ENCODE measurements at regions not wholly inside any gene's neighbourhood (a gene's known extent, or its start where the extent isn't known, plus 50 kb on each side); places are given as distances from the start of the nearest gene placed in this dataset.
"Not testable (repeated sequence)": the region's sequence is repeated elsewhere in the genome, so short reads cannot be mapped to it uniquely, and the experiment has no call there.

DNA sequence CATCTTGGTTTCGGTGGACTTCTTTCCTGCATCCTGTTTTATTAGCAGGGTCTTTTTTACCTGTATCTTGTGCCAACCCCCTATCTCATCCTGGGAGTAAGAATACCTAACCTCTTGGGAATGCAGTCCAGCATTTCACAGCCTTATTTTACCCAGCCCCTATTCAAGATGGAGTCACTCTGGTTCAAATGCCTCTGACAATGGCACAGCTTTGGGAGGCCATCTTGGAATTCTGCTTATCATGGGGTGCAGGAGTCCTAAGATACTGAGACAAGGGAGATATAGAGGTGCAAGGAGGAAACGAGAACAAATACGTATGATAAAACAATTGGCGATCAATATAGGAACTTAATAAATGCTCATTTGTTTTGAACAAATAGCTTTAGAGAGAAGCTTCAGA is 1682.2 kb upstream of the AGA start:
- DNase-seq (ENCODE audit: low spot score) = no peak

DNA sequence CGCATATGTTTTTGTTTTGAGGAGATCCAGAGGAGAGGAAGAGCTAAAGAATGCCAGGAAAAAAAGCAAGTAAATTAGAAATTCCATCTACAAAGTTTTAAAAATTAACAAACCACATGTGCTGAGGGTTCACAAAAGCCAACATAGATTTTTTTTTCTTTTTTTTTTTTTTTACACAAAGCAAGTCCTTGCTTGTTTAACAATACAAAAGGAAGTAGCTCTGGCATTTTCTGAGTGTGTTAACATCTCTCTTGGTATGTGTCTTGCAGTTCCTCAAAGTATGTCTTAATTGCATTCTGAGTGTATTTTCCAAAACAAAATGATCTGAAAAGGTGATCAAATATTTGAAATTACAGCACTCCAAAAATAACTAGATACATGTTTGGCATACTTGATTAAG is 1682.7 kb upstream of the AGA start:
- DNase-seq (ENCODE audit: low spot score) = no peak

DNA sequence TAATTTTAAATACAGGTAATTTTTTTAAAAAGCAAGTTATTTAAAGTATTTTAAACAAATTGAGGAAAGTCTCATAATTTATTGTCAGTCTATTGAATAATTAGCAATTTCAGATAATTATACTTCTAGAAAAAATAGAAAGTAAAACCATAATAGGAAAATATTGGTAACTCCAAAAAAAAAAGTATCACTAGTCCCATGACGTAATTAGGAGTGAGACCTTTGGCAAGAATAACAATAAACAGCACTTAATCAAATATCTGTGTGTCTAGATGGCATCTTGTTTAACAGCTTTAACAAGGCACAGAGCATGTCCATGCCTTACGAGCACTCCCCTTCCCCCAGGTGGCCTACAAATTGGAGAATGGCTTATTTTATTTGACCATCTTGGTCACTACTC is 1683.6 kb upstream of the AGA start:
- no peak for DNase-seq (ENCODE audit: low spot score)

DNA sequence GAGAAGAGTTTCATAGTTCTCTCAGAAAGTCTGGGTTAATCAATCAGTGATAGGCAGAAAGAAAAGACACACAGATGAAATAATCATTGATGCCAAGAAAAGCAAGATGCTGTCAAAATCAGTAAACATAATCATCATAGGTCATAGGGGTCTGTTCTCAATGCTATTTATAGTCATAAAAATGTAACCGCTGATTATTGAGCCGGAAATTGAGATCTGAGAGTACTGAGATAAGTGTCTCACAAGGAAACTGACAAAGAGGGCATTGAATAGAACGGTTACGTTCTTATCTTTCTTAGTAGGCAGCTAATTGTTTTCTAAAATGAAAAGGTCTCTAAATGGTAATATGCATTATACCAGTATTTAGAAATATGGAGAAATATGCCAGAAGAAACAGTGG is 1686.1 kb upstream of the AGA start:
- no peak for DNase-seq (ENCODE audit: low spot score)

DNA sequence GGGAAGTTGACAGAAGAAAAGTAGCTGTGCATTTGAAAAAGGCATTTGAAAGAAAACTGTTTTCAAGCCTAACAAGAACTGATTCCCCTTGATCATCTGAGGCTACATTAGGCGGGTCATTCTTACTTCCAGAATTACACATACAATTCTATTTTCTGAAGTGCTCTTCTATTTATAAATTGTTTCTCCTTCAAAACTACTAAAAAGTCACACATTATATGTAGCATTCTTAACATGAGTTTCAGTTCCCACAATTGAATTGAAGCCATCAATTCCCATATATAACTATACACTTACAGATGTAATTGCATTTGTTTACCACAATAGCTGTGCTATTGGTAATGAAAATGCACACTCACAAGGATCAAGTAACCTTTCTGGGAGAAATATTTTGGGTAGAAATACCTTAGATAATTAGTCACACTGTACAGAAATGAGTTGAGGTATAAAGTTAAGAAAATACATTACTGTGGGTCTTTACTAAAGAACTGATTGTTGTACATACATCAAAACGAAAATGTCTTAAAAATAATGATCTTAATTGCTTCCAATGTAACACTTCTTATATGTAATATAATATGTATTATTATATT is 1688.0 kb upstream of the AGA start:
- DNase-seq (ENCODE audit: low spot score) = no peak

DNA sequence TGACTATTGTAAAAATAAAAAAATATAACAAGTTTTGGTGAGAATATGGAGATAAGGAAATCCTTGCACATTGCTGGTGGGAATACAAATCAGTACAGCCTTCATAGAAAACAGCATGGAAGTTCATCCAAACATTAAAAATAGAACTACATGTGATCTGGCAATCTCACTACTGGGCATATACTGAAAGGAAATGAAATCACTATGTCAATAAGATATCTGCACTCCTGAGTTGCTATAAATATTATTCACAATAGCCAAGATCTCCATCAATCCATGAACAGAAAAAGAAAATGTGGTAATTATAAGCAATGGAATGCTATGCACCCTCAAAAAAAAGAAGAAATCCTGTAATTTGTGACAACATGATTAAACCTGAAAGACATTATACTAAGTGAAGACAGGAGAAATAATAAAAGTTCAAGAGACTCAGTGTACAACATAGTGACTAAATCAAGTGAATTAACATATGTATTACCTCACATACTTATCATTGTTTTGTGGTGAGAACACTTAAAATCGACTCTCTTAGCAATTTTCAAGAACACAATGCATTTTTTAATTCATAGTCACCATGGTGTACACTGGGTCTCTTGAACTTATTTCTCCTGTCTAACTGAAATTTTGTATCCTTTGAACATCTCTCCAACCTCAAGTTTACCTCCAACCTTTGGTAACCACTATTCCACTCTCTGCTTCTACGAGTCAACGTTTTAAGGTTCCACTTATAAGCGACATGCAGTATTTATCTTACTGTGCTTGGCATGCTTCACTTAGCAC is 1703.7 kb upstream of the AGA start:
- DNase-seq (ENCODE audit: low spot score) = no peak

DNA sequence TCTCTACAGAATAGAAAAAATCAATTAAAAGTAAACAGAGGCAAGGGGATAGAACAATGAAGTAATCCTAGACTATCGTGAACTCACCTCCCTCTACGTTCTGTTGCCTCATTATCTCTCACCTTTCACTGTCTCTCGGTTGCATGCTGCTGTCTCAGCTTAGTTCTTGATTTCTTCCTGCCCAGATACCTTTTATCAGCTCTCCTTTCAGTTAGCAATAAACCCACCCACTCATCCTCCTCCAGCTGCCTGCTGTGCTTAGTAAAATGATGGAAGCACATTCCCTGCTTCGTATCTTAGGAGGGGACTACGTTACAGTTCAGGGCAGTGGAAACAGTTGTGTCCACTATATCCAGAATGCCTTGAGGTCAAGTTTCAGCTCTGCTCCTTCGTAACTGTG is 1709.5 kb upstream of the AGA start:
- DNase-seq (ENCODE audit: low spot score) = no peak

DNA sequence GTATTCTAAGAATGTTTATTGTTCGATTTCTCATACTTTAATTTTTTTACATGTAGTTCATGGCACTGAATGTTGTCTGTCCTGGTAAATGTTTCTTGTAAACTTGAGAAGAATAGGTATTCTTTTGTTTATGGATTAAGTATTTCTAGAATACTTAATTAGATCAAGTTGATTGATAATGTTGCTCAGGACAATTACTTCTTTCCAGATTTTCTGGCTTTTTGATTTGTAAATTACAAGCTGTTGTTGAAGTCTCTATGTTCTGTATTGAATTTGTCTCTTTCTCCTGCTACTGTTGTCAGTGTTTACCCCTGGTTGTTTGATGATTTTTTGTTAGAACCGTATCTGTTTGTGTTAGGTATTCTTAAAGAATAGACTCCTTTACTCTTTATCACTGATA is 1720.9 kb upstream of the AGA start:
- DNase-seq (ENCODE audit: low spot score) = no peak

DNA sequence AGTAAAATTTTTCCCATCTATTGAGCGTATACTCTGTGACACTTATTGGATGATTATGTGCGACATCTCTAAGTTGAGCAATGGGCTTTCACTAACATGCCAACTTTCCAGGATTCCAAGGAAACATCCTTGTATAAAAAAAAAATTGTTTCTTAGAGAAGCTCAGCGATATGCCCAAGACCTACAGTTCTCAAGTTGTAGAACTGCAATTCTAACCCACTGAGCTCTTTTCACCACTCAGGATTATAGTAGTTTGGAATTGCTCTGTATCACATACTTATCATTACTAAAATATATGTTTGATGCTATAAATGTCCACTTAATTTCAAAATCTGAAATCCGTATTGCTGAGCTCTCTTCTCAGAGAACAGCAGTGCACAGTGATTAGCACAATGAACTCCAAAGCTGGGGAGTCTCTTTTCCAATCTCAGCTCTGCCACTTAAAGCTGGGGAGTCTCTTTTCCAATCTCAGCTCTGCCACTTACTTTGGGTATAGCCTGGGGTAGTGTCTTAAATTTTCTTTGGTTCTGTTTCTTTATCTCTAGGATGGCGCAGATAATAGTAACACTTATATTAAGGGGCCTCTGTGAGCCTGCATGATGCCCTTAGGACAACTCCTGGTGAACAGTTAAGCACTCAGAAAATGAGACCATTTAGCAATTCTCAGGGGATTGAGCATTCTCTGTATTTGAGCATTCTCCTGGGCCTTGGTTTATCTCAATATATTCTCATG is 1722.2 kb upstream of the AGA start:
- no peak for DNase-seq (ENCODE audit: low spot score)

DNA sequence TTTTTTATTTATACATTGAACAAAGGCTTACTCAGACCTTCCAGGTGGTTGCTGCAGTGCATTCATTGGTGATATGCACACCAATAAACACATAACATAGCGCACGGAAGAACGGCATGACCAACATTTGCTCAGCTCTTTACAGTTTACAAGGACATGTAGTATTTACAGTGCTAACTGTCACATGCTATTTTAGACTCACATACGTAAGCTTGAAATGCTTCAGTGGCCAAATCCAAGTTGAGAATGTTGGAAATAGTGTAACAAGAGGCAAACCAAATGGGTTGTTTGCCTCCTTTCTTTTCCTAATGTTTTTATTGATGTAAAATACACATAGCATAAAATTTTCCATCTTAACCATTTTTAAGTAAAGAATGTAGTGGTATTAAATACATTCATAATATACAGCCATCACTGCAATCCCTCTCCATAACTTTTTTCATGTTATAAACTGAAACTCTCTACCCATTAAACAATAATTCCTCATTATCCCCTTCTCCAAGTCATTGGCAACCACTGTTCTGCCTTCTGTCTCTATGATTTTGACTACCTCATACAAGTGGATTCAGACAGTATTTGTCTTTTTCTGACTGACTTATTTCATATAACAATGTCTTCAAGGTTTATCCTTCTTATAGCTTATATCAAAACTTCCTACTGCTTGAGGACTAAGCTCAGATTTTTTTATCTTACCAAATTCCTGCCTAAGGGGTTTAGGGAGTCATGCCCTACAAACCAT is 1722.9 kb upstream of the AGA start:
- DNase-seq (ENCODE audit: low spot score) = no peak

DNA sequence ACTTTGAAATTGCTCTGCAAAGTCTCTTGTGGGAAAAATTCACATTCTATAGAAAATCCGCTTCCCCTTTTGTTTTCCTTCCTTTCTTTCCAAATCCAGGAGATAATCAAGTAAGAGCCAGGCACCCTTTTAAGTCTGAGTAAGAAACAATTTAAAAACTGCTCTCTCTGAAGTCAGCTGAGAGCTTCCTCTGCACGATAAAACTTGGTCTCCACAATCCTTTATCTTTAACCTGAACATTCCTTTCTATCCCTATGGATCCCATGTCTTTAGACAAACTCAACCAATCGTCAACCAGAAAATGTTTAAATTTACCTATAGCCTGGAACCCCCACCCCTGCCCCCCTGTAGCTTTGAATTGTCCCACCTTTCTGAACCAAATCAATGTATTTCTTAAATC is 1723.6 kb upstream of the AGA start:
- no peak for DNase-seq (ENCODE audit: low spot score)

DNA sequence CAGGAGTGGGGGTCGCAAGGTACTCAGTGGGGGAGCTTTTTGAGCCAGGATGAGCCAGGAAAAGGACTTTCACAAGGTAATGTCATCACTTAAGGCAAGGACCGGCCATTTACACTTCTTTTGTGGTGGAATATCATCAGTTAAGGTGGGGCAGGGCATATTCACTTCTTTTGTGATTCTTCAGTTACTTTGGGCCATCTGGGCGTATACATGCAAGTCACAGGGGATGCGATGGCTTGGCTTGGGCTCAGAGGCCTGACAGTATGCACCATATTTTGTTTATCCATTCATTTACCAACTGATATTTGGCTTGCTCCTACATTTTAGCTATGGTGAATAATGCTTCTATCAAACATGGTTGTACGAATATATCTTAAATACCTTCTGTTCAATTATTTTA is 1728.1 kb upstream of the AGA start:
- DNase-seq (ENCODE audit: low spot score) = not testable (repeated sequence)

DNA sequence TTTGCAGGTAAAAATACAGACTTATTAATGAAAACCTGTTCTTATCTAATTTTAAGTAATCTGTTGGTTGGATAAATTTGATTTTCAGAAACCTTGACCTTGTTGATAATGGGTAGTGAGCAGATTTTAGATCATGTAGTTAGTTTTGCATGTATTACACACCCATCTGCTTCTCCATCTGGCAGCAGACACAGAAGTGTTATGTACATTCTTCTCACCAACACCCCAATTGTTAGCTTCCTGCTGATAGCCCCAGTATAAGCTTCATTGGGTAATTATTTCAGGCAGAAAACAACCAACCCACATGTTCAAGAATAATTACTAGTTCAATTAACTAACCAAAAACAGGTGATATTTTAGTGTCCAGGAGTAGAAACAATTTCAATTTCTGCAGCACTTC is 1740.5 kb upstream of the AGA start:
- DNase-seq (ENCODE audit: low spot score) = no peak

DNA sequence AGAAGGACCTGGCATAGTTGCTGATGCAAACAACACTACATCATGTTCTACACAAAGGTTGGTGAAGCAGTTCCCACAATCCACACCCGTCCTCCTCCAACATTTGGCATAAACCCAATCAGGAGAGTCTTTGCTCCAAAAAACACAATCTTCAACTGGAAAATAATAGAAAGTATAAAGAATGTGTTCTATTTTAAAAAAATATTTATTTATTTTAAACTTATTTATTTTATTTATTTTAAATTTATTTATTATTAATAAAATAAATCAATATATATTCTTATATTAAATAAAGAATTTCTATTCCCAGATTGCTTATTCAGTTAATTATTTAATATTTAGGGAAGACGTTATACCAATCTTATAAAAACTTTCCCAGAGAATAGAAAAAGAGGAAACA is 1753.7 kb upstream of the AGA start:
- DNase-seq (ENCODE audit: low spot score) = no peak

DNA sequence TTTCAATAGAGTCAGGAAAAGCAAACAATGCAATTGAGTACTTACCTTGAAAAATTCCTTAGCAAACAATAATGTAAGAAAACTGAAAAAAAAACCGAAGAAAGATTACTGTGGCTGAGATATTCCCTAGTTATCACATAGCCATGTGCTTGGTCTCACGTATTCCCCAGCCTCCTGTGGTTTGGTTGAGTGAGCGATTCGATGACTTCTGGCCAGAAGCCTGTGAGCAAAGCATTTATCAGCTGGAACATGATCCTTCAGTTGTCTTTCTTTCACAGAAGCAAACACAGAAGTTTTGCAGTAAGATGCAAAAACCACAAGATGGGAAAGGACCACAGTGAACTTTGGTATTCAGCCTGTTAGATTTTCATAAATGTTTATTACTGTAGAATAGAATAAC is 1754.3 kb upstream of the AGA start:
- no peak for DNase-seq (ENCODE audit: low spot score)

DNA sequence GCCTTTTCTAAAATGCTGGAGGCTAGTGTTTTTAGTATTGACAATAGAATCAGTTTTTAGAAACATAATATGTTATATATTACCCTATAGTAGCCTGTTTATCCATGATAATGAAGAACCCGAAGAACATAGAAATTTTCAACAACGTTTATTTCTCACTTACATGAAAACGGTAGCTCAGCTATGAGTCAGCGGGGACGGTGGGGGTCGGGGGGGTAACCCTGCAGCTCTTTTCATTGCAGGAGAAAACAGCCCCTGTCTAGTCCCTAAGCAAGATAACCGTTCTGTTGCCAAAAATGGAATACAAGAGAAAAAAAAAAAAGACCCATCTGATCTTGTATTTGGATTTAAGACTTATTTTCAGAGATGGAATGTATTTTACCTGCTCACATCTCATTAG is 1758.4 kb upstream of the AGA start:
- DNase-seq (ENCODE audit: low spot score) = no peak

DNA sequence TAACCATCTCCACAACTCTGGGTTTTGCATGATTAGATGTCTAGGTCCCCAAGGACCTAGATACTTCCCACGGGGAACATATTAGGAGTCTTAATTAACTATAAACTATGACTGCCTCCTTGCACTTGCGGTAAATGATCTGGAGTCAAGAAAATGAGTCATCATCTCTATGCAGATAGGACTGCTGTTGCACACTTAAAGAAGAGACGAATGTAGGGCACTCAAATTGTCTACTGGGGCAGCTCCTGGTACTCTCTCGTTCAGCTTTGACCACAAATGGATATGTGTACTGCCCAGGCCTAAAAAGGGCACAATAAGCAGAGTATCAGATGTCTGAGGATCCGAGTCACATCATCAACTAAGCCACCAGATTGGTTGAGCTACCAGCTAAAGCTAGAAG is 1783.4 kb upstream of the AGA start:
- DNase-seq (ENCODE audit: low spot score) = no peak

DNA sequence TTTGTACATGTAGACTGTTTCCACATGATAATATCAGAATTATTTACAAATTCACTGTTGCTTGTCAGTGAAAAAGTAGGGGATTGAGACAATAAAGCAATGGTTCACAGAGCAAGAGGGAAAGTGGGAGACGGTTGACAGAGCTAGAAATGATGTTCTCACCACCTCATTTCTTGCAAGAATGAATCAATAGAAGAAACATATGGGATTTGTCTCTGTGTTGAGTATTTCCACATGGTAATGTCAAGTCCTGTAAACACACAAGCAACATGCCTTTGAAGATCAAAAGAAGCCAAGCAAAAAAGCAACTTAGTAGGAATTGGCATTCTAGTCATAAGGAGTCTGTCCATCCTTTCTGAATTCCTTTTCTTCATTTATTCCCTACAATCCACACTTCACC is 1806.6 kb upstream of the AGA start:
- no peak for DNase-seq (ENCODE audit: low spot score)

DNA sequence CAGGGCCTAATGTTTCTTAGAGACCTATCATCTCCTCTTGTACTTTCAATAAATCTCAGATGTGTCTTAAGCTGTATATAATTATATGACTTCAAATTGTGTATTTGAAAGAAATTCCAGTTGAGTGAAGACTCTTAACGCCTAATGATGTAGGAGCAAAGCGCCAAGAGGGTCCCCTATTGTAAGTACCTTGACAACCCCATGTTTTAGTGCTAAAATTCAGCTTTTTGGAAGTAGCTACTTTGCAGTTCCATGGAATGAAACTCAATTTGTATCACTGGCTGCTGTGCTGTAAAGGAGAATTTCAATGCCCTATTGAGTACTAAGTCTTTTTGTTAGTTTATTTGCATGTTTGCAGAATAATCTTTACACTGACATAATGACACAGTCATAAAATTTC is 1826.6 kb upstream of the AGA start:
- DNase-seq (ENCODE audit: low spot score) = no peak

DNA sequence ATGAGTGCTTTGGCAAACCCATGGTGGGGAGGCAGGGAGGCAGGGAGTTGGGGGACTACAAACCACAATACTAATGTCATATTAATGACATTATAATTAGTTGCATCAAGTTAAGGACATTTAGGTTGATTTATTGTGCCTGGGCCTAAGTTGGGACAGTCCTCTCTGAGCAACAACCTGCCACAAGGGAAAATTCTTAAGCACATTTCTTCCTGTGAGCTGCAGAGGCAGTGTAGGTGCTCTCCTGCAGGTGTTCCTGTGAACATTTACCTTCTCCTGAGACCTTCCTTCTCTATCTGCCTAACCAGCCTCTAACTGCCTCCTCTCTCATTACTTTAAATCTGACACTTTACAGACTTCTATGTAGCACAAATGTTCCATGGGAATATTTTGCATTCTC is 1830.0 kb upstream of the AGA start:
- no peak for DNase-seq (ENCODE audit: low spot score)

DNA sequence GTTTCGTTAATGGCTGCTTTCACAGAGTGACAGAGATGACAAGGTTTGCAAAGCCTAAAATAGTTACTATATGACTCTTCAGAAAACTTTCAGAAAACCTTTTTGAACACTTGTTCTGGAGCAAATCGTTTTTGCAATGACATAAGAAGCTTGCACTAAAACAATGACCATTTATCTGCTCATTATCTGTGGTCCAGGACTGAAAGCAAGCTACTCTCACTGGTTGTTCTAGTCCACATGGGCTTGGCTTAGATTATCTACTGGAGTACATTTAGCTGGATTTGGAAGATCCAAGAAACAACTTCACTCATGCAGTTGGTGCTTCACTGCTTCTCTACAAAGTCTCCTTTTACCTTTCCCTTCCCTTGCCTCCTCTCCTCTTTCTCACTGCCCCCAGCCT is 1836.4 kb upstream of the AGA start:
- no peak for DNase-seq (ENCODE audit: low spot score)

DNA sequence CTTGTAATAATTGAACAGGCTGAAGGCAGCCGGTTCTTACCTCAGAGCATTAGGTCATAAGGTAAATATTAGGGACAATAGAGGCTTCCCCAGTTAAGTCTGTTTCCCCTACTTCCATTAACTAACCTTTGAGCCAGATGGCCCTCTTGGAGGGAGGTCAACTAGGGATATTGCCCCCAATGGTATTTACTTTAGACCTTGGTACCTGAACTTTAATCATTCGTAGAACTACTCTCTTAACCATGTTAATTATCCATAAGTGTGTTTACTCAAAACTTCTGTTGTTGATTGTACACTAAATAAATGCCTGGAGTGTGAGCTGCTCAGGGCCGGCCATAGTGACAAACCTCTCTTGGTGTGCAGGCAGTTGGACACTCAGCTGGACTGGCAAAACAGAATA is 1843.5 kb upstream of the AGA start:
- no peak for DNase-seq (ENCODE audit: low spot score)

DNA sequence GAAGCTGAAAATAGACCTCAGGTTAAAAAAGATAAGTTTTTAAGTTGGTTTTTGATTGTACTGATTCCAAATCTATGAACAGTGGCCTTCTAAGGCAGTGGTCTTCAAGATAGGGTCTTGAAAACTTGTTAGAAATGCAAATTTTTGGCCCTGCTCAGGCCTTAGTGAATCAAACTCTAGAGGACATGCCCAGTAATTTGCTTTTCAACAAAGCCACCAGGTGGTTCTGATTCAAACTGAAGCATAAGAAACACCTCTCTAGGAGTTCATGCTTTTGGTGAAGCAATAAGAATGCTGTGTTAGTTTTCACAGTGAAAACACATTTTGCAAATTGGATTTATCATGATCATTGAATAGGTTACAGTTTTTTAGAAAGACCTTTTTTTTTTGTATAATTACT is 1849.4 kb upstream of the AGA start:
- DNase-seq (ENCODE audit: low spot score) = no peak

All from kidney capillary endothelial cell (primary cell).